HT1080 (cell line): ENCODE measurements at regions not wholly inside any gene's neighbourhood (a gene's known extent, or its start where the extent isn't known, plus 50 kb on each side); places are given as distances from the start of the nearest gene placed in this dataset.
A peak's percentile ranks its signal among the peaks of the same experiment; 100 is the strongest.

Source experiments
- DNase-seq: peaks from one replicate; pipeline ENCODE4 v3.0.0-alpha.2; 2015; ENCODE audit warnings: low read depth

- DNase-seq, result no peak
Measured at GRCh38 chr1:239008568-239008967, 377.8 kb upstream of the CHRM3 start.

- DNase-seq, result no peak
Measured at GRCh38 chr1:239006276-239006675, 380.1 kb upstream of the CHRM3 start.

- DNase-seq, result no peak
Measured at GRCh38 chr1:238999944-239000343, 386.4 kb upstream of the CHRM3 start.

- no peak for DNase-seq
Measured at GRCh38 chr1:238998577-238998976, 387.8 kb upstream of the CHRM3 start.

- DNase-seq, result peak; percentile 8
Measured at GRCh38 chr1:238991765-238992495, 394.4 kb upstream of the CHRM3 start.

GRCh38 chr1:238985312-238985711 lies 401.1 kb upstream of the CHRM3 start:
- no peak for DNase-seq

GRCh38 chr1:238982736-238983135 lies 403.6 kb upstream of the CHRM3 start:
- no peak for DNase-seq

GRCh38 chr1:238981317-238981933 lies 404.9 kb upstream of the CHRM3 start:
- no peak for DNase-seq

- no peak for DNase-seq
Measured at GRCh38 chr1:238980053-238980452, 406.3 kb upstream of the CHRM3 start.

- peak; percentile 7 for DNase-seq
Measured at GRCh38 chr1:238964631-238965030, 421.7 kb upstream of the CHRM3 start.

GRCh38 chr1:238962941-238963340 lies 423.4 kb upstream of the CHRM3 start:
- no peak for DNase-seq

- DNase-seq, result no peak
Measured at GRCh38 chr1:238961790-238962189, 424.6 kb upstream of the CHRM3 start.

GRCh38 chr1:238960071-238960470 lies 426.3 kb upstream of the CHRM3 start:
- peak; percentile 86 for DNase-seq

- no peak for DNase-seq
Measured at GRCh38 chr1:238955934-238956333, 430.4 kb upstream of the CHRM3 start.

- peak; percentile 32 for DNase-seq
Measured at GRCh38 chr1:238954865-238955264, 431.5 kb upstream of the CHRM3 start.

GRCh38 chr1:238953448-238954010 lies 432.8 kb upstream of the CHRM3 start:
- DNase-seq, result no peak

- peak; percentile 28 for DNase-seq
Measured at GRCh38 chr1:238951809-238952208, 434.6 kb upstream of the CHRM3 start.

GRCh38 chr1:238950784-238951183 lies 435.6 kb upstream of the CHRM3 start:
- peak; percentile 5 for DNase-seq

GRCh38 chr1:238950017-238950416 lies 436.4 kb upstream of the CHRM3 start:
- no peak for DNase-seq

GRCh38 chr1:238944028-238944427 lies 442.3 kb upstream of the CHRM3 start:
- no peak for DNase-seq

GRCh38 chr1:238927899-238928298 lies 458.5 kb upstream of the CHRM3 start:
- DNase-seq, result no peak

GRCh38 chr1:238916828-238917227 lies 469.5 kb upstream of the CHRM3 start:
- DNase-seq, result no peak

- DNase-seq, result no peak
Measured at GRCh38 chr1:238914346-238914745, 472.0 kb upstream of the CHRM3 start.
